Adrenal gland (tissue), 9 donors: ENCODE measurements at regions not wholly inside any gene's neighbourhood (a gene's known extent, or its start where the extent isn't known, plus 50 kb on each side); places are given as distances from the start of the nearest gene placed in this dataset.
A peak's percentile ranks its signal among the peaks of the same experiment; 100 is the strongest.

ENCODE experiments used
- DNase-seq, 7 donors: peaks; one replicate each; pipeline ENCODE4 v3.0.0-alpha.2; 2019 to 2020
- H3K27ac ChIP-seq, 5 donors: fragments of 200-600 bp; sonication (generic) in 4 of 5; 1 replicate in 3 of 5; 2 replicates in 2 of 5; pipeline versions ENCODE4 v1.5.1 to v1.8.0; 2016 to 2020; ENCODE audit warnings: mild to moderate bottlenecking in 1 of 5
- H3K27me3 ChIP-seq: fragments of 200-600 bp; 2 replicates; pipeline ENCODE4 v1.8.0; 2021
- H3K36me3 ChIP-seq, 2 donors: fragments of 200-600 bp; replicated peaks in 1 of 2; 1 replicate in 1 of 2; 2 replicates in 1 of 2; pipeline versions ENCODE4 v1.5.1 to v1.8.0; 2018 to 2022
- H3K4me1 ChIP-seq, 2 donors: fragments of 200-600 bp; replicated peaks in 1 of 2; 1 replicate in 1 of 2; 2 replicates in 1 of 2; pipeline versions ENCODE4 v1.5.1 to v1.8.0; 2018 to 2021
- H3K4me3 ChIP-seq, 4 donors: fragments of 200-600 bp; sonication (generic) in 3 of 4; one replicate each; pipeline ENCODE4 v1.5.1; 2016 to 2018
- H3K9me3 ChIP-seq, 3 donors: fragments of 200-600 bp; sonication (generic) in 1 of 3; replicated peaks in 1 of 3; 1 replicate in 2 of 3; 2 replicates in 1 of 3; pipeline versions ENCODE4 v1.5.1 to v1.8.0; 2016 to 2021
- CTCF ChIP-seq, 6 experiments: fragments of 450-650 bp in 4 of 6; fragments of 200-600 bp in 2 of 6; sonication (generic) in 1 of 6; IDR thresholded peaks; 1 replicate in 5 of 6; 2 replicates in 1 of 6; pipeline versions ENCODE4 v1.5.1 to v1.8.0; 2016 to 2021; ENCODE audit warnings: antibody characterized with exemption in 6 of 6, mild to moderate bottlenecking in 2 of 6, moderate library complexity in 1 of 6
- POLR2A ChIP-seq, 2 donors: fragments of 450-650 bp; IDR thresholded peaks; one replicate each; pipeline ENCODE4 v1.6.1; 2017; ENCODE audit warnings: antibody characterized with exemption in 2 of 2, mild to moderate bottlenecking in 2 of 2, moderate library complexity in 1 of 2
- WGBS, 4 donors: extraction: QIAGEN DNeasy Blood & Tissue Kit in 2 of 4; methylation state at CpG; one replicate each; pipeline versions ENCODE4 v1.1.5 to v1.1.7; 2013 to 2017; 5-methylcytosine and 5-hydroxymethylcytosine counted together
- intact Hi-C, 2 donors: fragments of 100-400 bp; cut with DNase I; formaldehyde crosslinking; loops; one replicate each; pipeline versions ENCODE4 v1.14.1 to v1.15.0; 2022 to 2023
- donor health status: healthy with polysubstance abuse.
- donor health status: Bipolar disorder and iron deficiency.
- donor health status: DM: yes; HTN: yes; CAD: no.
- donor health status: DM: no; HTN: no; CAD: no.
- donor health status: DM: no; HTN: no; CAD: no.

GRCh38 chr9:35549441-35549840 is 55.6 kb upstream of the TESK1 start:
- intact Hi-C loops, result no loop called here
- Histone ChIP-seq H3K36me3 (peaks cover 0 to 15% of the 10 kb centered on the region in 2 donors), H3K4me3 (no peak overlapping the region), H3K27ac (no peak overlapping the region), H3K9me3 (no peaks in the 10 kb centered on the region), H3K4me1 (peaks cover 12 to 27% of the 10 kb centered on the region in 2 donors), H3K27me3 (no peaks in the 10 kb centered on the region)
- WGBS, 4 donors, result 69 to 83% (median 77%) methylated on average over 4 of the region's 4 CpGs
- no peak for DNase-seq
- TF ChIP-seq CTCF (IDR thresholded peaks at IDR 0.05) (no peak), POLR2A (IDR thresholded peaks at IDR 0.05) (no peak)

- intact Hi-C loops, result loop anchor here in 1 of 2 donors (5.0 kb wide), 1 partner anchor 65 kb away; no protein-coding TSS in a partner anchor
- Histone ChIP-seq H3K4me1 (peaks cover 5 to 21% of the 10 kb centered on the region in 2 donors), H3K27ac (peak overlapping the region in 2 of 5 donors; percentile 68 to 79), H3K9me3 (no peaks in the 10 kb centered on the region), H3K4me3 (no peak overlapping the region), H3K36me3 (peaks cover 0 to 31% of the 10 kb centered on the region in 2 donors), H3K27me3 (no peaks in the 10 kb centered on the region)
- DNase-seq, result peak in 1 of 7 donors; percentile 15
- 72 to 80% (median 76%) methylated on average over 4 of the region's 4 CpGs for WGBS, 4 donors
- TF ChIP-seq CTCF (IDR thresholded peaks at IDR 0.05) (no peak), POLR2A (IDR thresholded peaks at IDR 0.05) (no peak)
Observed at GRCh38 chr9:35552376-35552775, 52.7 kb upstream of the TESK1 start.

- H3K27ac ChIP-seq, result peak overlapping the region in 4 of 5 donors; percentile 26 to 79 (median 55)
- peaks cover 0 to 31% of the 10 kb centered on the region in 2 donors for H3K36me3 ChIP-seq
- no peaks in the 10 kb centered on the region for H3K9me3 ChIP-seq
- H3K4me3 ChIP-seq, result no peak overlapping the region
- WGBS, 4 donors, result 49 to 62% (median 53%) methylated on average over 3 of the region's 3 CpGs
- H3K4me1 ChIP-seq, result peaks cover 5 to 21% of the 10 kb centered on the region in 2 donors
- DNase-seq, result peak in 1 of 7 donors; percentile 50
- intact Hi-C loops, result loop anchor here in 1 of 2 donors (5.0 kb wide), 1 partner anchor 66 kb away; no protein-coding TSS in a partner anchor
- H3K27me3 ChIP-seq, result no peaks in the 10 kb centered on the region
- no peak for TF ChIP-seq POLR2A (IDR thresholded peaks at IDR 0.05)
- no peak for TF ChIP-seq CTCF (IDR thresholded peaks at IDR 0.05)
Observed at GRCh38 chr9:35552837-35553236, 52.2 kb upstream of the TESK1 start.

DNA sequence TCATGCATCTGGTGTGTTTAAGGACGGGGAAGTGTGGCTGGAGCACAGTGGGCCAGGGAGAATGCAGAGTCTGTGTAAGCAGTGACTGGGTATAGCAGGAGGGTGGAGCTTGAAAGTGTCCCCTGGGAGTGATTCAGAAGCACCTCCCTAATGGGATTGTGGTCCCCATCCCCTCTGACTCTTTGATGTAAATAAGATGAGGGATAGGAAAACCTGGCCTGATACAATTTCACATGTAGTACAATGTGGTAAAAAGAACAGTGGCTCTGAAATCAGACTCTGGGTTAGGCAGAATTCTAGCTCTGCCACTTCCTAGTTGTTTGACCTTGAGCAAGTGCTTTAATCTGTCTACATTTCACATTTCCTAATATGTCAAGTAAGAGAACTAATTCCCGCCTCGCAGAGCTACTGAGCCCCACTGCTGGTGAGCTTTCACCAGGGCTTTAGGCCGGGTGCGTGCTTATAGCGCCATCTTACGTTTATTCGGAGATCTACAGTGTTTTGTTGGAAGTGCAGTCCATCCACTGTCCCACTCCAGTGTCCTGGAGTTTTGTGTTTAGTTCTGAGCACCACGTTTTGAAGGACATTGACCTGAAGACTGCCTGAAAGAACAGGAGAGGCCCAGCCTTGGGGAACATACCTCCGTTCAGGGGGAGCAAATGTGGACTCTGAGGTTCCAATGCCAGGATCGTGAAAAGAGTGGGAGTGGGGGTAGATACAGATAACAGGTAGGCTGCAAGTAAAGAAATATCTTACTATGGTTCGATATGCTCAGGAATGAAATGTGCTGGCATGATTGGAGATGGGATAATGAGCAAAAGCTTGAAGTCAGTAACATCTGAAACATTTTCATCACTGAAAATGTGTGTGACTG is 51.2 kb upstream of the TESK1 start:
- peaks cover 0 to 34% of the 10 kb centered on the region in 2 donors for H3K36me3 ChIP-seq
- WGBS, 4 donors, result 15 to 18% (median 17%) methylated on average over 12 of the region's 12 CpGs
- intact Hi-C loops, result loop anchor here in 1 of 2 donors (5.0 kb wide), 1 partner anchor 67 kb away; no protein-coding TSS in a partner anchor
- H3K4me1 ChIP-seq, result peaks cover 5 to 21% of the 10 kb centered on the region in 2 donors
- H3K9me3 ChIP-seq, result no peaks in the 10 kb centered on the region
- H3K4me3 ChIP-seq, result no peak overlapping the region
- peak overlapping the region in 4 of 5 donors; percentile 26 to 79 (median 55) for H3K27ac ChIP-seq
- DNase-seq, result peak; percentile 74 to 91 (median 81)
- peak; percentile 86 to 98 (median 92) for TF ChIP-seq CTCF (IDR thresholded peaks at IDR 0.05)
- TF ChIP-seq POLR2A (IDR thresholded peaks at IDR 0.05), result no peak
- no peaks in the 10 kb centered on the region for H3K27me3 ChIP-seq
